Esophagus muscularis mucosa (tissue), 4 donors: ENCODE measurements at regions not wholly inside any gene's neighbourhood (a gene's known extent, or its start where the extent isn't known, plus 50 kb on each side); places are given as distances from the start of the nearest gene placed in this dataset.

Experiments
- DNase-seq: peaks from one replicate; pipeline ENCODE4 v3.0.0-alpha.2; 2017; ENCODE audit errors: extremely low spot score
- H3K27ac ChIP-seq, 4 donors: fragments of 200-600 bp; sonication (generic); replicated peaks in 1 of 4; 1 replicate in 3 of 4; 2 replicates in 1 of 4; pipeline ENCODE4 v1.5.1; 2016 to 2019; ENCODE audit warnings: mild to moderate bottlenecking in 1 of 4
- H3K27me3 ChIP-seq, 4 donors: fragments of 200-600 bp; sonication (generic); one replicate each; pipeline versions ENCODE4 v1.5.1 to v1.6.0; 2016 to 2019
- H3K36me3 ChIP-seq, 4 donors: fragments of 200-600 bp; sonication (generic); one replicate each; pipeline ENCODE4 v1.5.1; 2016 to 2019
- H3K4me1 ChIP-seq, 4 donors: fragments of 200-600 bp; sonication (generic); one replicate each; pipeline ENCODE4 v1.5.1; 2016 to 2019
- H3K4me3 ChIP-seq, 4 donors: fragments of 200-600 bp; sonication (generic); 1 replicate in 2 of 4; 2 replicates in 2 of 4; pipeline ENCODE4 v1.5.1; 2016 to 2019; ENCODE audit warnings: mild to moderate bottlenecking in 4 of 4, moderate library complexity in 1 of 4
- H3K9me3 ChIP-seq, 4 donors: fragments of 200-600 bp; sonication (generic); 1 replicate in 3 of 4; 2 replicates in 1 of 4; pipeline ENCODE4 v1.5.1; 2016 to 2019
- EP300 ChIP-seq: sonication (generic); formaldehyde crosslinking; IDR thresholded peaks from one replicate; pipeline ENCODE4 v1.6.1; 2017; ENCODE audit warnings: antibody characterized with exemption
- POLR2A ChIP-seq: fragments of 450-650 bp; IDR thresholded peaks from one replicate; pipeline ENCODE4 v1.6.1; 2017; ENCODE audit warnings: antibody characterized with exemption, moderate library complexity, mild to moderate bottlenecking, low read depth
- POLR2AphosphoS5 ChIP-seq, 2 donors: sonication (generic); formaldehyde crosslinking; IDR thresholded peaks; one replicate each; pipeline ENCODE4 v1.6.1; 2017; ENCODE audit warnings: antibody characterized with exemption in 2 of 2
- WGBS: methylation state at CpG from one replicate; pipeline ENCODE4 v1.1.5; 2018; 5-methylcytosine and 5-hydroxymethylcytosine counted together
- intact Hi-C: fragments of 100-400 bp; cut with DNase I; formaldehyde crosslinking; loops from one replicate; pipeline ENCODE4 v1.15.1; 2023
- TF ChIP-seq, protein P1 (sequence below), 3 experiments: fragments of 200-600 bp in 2 of 3; fragments of 450-650 bp in 1 of 3; sonication (generic) in 2 of 3; IDR thresholded peaks; one replicate each; pipeline ENCODE4 v1.5.1; 2017 to 2019; ENCODE audit warnings: antibody characterized with exemption in 3 of 3, mild to moderate bottlenecking in 2 of 3, moderate library complexity in 1 of 3

DNA sequence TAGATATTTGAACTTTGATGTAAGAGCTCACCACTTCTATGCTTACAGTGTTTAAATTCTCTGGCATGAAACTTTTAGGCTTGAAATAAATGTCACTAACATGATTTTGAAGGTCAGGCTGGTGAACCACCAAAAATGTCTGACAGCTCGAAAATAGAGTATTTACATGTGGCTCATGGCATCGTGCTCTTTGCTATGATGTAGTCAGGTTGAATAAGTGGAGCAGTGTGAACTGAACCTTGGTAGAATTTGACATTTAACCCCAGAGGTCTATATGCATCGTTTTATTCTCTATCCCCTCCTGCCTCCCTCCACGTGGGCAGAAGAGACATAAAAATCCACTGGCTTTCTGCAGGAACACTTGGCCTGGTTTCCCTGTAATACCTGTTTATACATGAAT, 369.7 kb upstream of the ATP2B1 start:
- Histone ChIP-seq H3K27ac (no peak overlapping the region), H3K27me3 (no peaks in the 10 kb centered on the region), H3K9me3 (no peaks in the 10 kb centered on the region), H3K4me1 (no peaks in the 10 kb centered on the region), H3K4me3 (no peak overlapping the region), H3K36me3 (no peaks in the 10 kb centered on the region)
- no peak for TF ChIP-seq POLR2AphosphoS5 (IDR thresholded peaks at IDR 0.05)
- TF ChIP-seq EP300: no peak
- TF ChIP-seq, protein P1, sequence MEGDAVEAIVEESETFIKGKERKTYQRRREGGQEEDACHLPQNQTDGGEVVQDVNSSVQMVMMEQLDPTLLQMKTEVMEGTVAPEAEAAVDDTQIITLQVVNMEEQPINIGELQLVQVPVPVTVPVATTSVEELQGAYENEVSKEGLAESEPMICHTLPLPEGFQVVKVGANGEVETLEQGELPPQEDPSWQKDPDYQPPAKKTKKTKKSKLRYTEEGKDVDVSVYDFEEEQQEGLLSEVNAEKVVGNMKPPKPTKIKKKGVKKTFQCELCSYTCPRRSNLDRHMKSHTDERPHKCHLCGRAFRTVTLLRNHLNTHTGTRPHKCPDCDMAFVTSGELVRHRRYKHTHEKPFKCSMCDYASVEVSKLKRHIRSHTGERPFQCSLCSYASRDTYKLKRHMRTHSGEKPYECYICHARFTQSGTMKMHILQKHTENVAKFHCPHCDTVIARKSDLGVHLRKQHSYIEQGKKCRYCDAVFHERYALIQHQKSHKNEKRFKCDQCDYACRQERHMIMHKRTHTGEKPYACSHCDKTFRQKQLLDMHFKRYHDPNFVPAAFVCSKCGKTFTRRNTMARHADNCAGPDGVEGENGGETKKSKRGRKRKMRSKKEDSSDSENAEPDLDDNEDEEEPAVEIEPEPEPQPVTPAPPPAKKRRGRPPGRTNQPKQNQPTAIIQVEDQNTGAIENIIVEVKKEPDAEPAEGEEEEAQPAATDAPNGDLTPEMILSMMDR (IDR thresholded peaks at IDR 0.05): no peak
- TF ChIP-seq POLR2A: no peak
- intact Hi-C loops: no loop called here
- no peak for DNase-seq
- 87% methylated on average over 4 of the region's 4 CpGs for WGBS

DNA sequence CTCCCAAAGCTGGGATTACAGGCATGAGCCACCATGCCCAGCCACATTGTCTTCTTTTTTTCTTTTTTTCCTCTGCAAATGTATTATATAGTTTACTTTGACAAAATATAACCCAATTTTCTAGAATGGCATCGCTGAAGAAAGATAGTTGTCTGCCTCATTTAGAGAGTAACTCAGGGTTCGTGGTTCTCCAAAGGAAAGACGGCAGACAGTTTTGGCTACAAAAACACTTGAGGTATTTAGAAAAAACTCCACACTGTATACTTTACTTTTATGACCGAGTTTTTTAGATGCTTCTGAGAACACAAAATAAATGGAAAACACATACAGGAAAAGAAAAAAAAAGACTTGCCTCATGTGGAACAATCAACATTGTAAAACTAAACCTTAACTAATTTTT, 369.1 kb upstream of the ATP2B1 start:
- TF ChIP-seq, protein P1 (IDR thresholded peaks at IDR 0.05): no peak
- no peak for TF ChIP-seq EP300
- no peak for TF ChIP-seq POLR2AphosphoS5 (IDR thresholded peaks at IDR 0.05)
- TF ChIP-seq POLR2A: no peak
- Histone ChIP-seq H3K27me3 (no peaks in the 10 kb centered on the region), H3K36me3 (no peaks in the 10 kb centered on the region), H3K9me3 (no peaks in the 10 kb centered on the region), H3K4me3 (no peak overlapping the region), H3K4me1 (no peaks in the 10 kb centered on the region), H3K27ac (no peak overlapping the region)
- WGBS: 92% methylated on average over 4 of the region's 4 CpGs
- intact Hi-C loops: no loop called here
- DNase-seq: no peak

DNA sequence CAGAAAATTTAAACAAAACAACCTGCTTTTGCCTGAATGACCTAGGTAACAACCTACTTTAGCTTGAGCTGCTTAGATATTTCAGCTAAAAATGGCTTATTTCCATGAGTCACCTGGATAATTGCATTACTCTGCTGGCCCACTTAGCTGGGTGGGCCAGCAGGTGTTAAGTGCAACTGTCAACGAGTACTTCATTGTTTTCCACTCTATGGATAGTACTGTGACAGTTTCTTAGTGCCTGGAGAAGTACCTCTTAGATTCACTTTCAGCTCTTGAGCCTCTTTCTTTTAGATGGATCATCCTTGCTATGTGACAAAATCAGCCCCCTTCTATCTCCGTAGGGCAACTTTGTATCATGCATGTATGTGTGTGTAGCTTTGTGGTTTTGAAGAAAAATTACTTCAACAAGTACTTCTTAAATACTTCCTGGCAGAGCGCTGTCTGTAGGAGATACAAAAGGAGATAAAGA, 368.2 kb upstream of the ATP2B1 start:
- Histone ChIP-seq H3K27ac (no peak overlapping the region), H3K36me3 (no peaks in the 10 kb centered on the region), H3K27me3 (no peaks in the 10 kb centered on the region), H3K4me3 (no peak overlapping the region), H3K4me1 (no peaks in the 10 kb centered on the region), H3K9me3 (no peaks in the 10 kb centered on the region)
- DNase-seq: no peak
- TF ChIP-seq POLR2AphosphoS5 (IDR thresholded peaks at IDR 0.05): no peak
- TF ChIP-seq, protein P1 (IDR thresholded peaks at IDR 0.05): no peak
- no peak for TF ChIP-seq EP300
- no peak for TF ChIP-seq POLR2A
- WGBS: 78% methylated on average over 3 of the region's 3 CpGs
- intact Hi-C loops: no loop called here

GRCh38 chr12:90075685-90076084, 367.0 kb upstream of the ATP2B1 start:
- H3K27me3 ChIP-seq: no peaks in the 10 kb centered on the region
- no peak overlapping the region for H3K27ac ChIP-seq
- TF ChIP-seq, protein P1 (IDR thresholded peaks at IDR 0.05): no peak
- TF ChIP-seq POLR2AphosphoS5 (IDR thresholded peaks at IDR 0.05): no peak
- H3K4me3 ChIP-seq: no peak overlapping the region
- no peaks in the 10 kb centered on the region for H3K4me1 ChIP-seq
- DNase-seq: no peak
- intact Hi-C loops: no loop called here
- no peaks in the 10 kb centered on the region for H3K36me3 ChIP-seq
- H3K9me3 ChIP-seq: no peaks in the 10 kb centered on the region

GRCh38 chr12:90074086-90074485, 365.4 kb upstream of the ATP2B1 start:
- Histone ChIP-seq H3K4me1 (no peaks in the 10 kb centered on the region), H3K9me3 (no peaks in the 10 kb centered on the region), H3K4me3 (no peak overlapping the region), H3K27me3 (no peaks in the 10 kb centered on the region), H3K36me3 (no peaks in the 10 kb centered on the region), H3K27ac (no peak overlapping the region)
- DNase-seq: no peak
- WGBS: 95% methylated on average over 2 of the region's 2 CpGs
- TF ChIP-seq, protein P1 (IDR thresholded peaks at IDR 0.05): no peak
- TF ChIP-seq EP300 (no peak), POLR2A (no peak), POLR2AphosphoS5 (IDR thresholded peaks at IDR 0.05) (no peak)
- intact Hi-C loops: no loop called here
